GM23338 (cell line): ENCODE measurements at regions not wholly inside any gene's neighbourhood (a gene's known extent, or its start where the extent isn't known, plus 50 kb on each side); places are given as distances from the start of the nearest gene placed in this dataset.

ENCODE experiments used
- ATAC-seq: fragments of 200-7000 bp; cut with Tn5 transposase; 3 replicates; pipeline ENCODE4 v1.9.1; 2020
- DNase-seq: peaks from one replicate; pipeline ENCODE4 v3.0.0-alpha.2; 2015; ENCODE audit warnings: low spot score
- H2AFZ ChIP-seq: fragments of 200-600 bp; sonication (generic); 2 replicates; pipeline ENCODE4 v1.8.0; 2016; ENCODE audit warnings: antibody characterized with exemption, mild to moderate bottlenecking, moderate library complexity
- H3F3A ChIP-seq: fragments of 200-600 bp; sonication (generic); replicated peaks from 2 replicates; pipeline ENCODE4 v1.8.0; 2017; ENCODE audit warnings: antibody characterized with exemption, mixed run types, low read depth
- H3K27ac ChIP-seq: fragments of 200-600 bp; sonication (generic); 2 replicates; pipeline ENCODE4 v1.6.1; 2016; ENCODE audit warnings: low read depth
- H3K27me3 ChIP-seq: fragments of 200-600 bp; sonication (generic); 2 replicates; pipeline ENCODE4 v1.8.0; 2016; ENCODE audit warnings: mild to moderate bottlenecking, mixed run types, moderate library complexity; ENCODE audit not compliant: insufficient read depth
- H3K36me3 ChIP-seq: fragments of 200-600 bp; sonication (generic); 2 replicates; pipeline ENCODE4 v1.8.0; 2016; ENCODE audit warnings: mild to moderate bottlenecking; ENCODE audit not compliant: insufficient read depth
- H3K4me1 ChIP-seq: fragments of 200-600 bp; sonication (generic); 2 replicates; pipeline ENCODE4 v1.8.0; 2016; ENCODE audit warnings: mild to moderate bottlenecking, moderate library complexity; ENCODE audit not compliant: insufficient read depth
- H3K4me2 ChIP-seq: fragments of 200-600 bp; sonication (generic); 2 replicates; pipeline ENCODE4 v1.7.1; 2017; ENCODE audit warnings: mixed run types
- H3K4me3 ChIP-seq: fragments of 200-600 bp; sonication (generic); 2 replicates; pipeline ENCODE4 v1.6.1; 2016; ENCODE audit warnings: mixed run types
- H3K79me2 ChIP-seq: fragments of 200-600 bp; sonication (generic); replicated peaks from 2 replicates; pipeline ENCODE4 v1.8.0; 2017; ENCODE audit warnings: mild to moderate bottlenecking; ENCODE audit not compliant: insufficient read depth
- H3K9me2 ChIP-seq: fragments of 200-600 bp; sonication (generic); 2 replicates; pipeline ENCODE4 v1.8.0; 2017; ENCODE audit not compliant: insufficient read depth
- H4K20me1 ChIP-seq: fragments of 200-600 bp; sonication (generic); replicated peaks from 2 replicates; pipeline ENCODE4 v1.8.0; 2017; ENCODE audit warnings: mild to moderate bottlenecking; ENCODE audit not compliant: insufficient read depth
- H3K27ac Mint-ChIP-seq: 2 replicates; pipeline ENCODE4 v1.8.0; 2020; ENCODE audit warnings: inconsistent platforms, mild to moderate bottlenecking, moderate library complexity, mixed read lengths
- H3K27me3 Mint-ChIP-seq: 3 replicates; pipeline ENCODE4 v1.8.0; 2022; ENCODE audit warnings: low read depth, mild to moderate bottlenecking, moderate library complexity, mixed read lengths, inconsistent platforms; ENCODE audit not compliant: insufficient read depth, poor library complexity
- H3K36me3 Mint-ChIP-seq: 3 replicates; pipeline ENCODE4 v1.8.0; 2021; ENCODE audit warnings: low read depth, mild to moderate bottlenecking, inconsistent platforms, moderate library complexity, mixed read lengths
- H3K4me1 Mint-ChIP-seq: 3 replicates; pipeline ENCODE4 v1.8.0; 2020; ENCODE audit warnings: mild to moderate bottlenecking, inconsistent platforms, mixed read lengths
- H3K4me3 Mint-ChIP-seq: 3 replicates; pipeline ENCODE4 v1.8.0; 2021; ENCODE audit warnings: moderate library complexity, mild to moderate bottlenecking, inconsistent platforms, mixed read lengths
- H3K9me3 Mint-ChIP-seq: 3 replicates; pipeline ENCODE4 v1.8.0; 2020; ENCODE audit warnings: moderate library complexity, mild to moderate bottlenecking, inconsistent platforms, mixed read lengths
- EZH2 ChIP-seq: fragments of 200-600 bp; sonication (generic); IDR thresholded peaks from one replicate; pipeline ENCODE4 v1.8.0; 2017; ENCODE audit warnings: antibody characterized with exemption, mild to moderate bottlenecking, low read depth; ENCODE audit not compliant: unreplicated experiment
- POLR2AphosphoS5 ChIP-seq: IDR thresholded peaks from 2 replicates; pipeline ENCODE4 v1.6.1; 2016; ENCODE audit warnings: antibody characterized with exemption, low read depth
- REST ChIP-seq: IDR thresholded peaks from one replicate; pipeline ENCODE4 v1.6.1; 2018; ENCODE audit warnings: antibody characterized with exemption; ENCODE audit not compliant: unreplicated experiment
- STAT1 ChIP-seq: IDR thresholded peaks from one replicate; pipeline ENCODE4 v1.6.1; 2016; ENCODE audit warnings: antibody characterized with exemption; ENCODE audit not compliant: unreplicated experiment
- ZNF114 ChIP-seq: fragments of 250-450 bp; sonication (Bioruptor Pico); IDR thresholded peaks from 2 replicates; pipeline ENCODE4 v1.5.0; 2020; ENCODE audit warnings: mild to moderate bottlenecking, moderate library complexity
- ZNF331 ChIP-seq: fragments of 250-450 bp; sonication (Bioruptor Pico); IDR thresholded peaks from 2 replicates; pipeline ENCODE4 v1.5.0; 2020; ENCODE audit warnings: low read depth, mild to moderate bottlenecking, moderate library complexity
- ZNF462 ChIP-seq: fragments of 250-450 bp; sonication (Bioruptor Pico); IDR thresholded peaks from 2 replicates; pipeline ENCODE4 v1.5.0; 2020; ENCODE audit warnings: mild to moderate bottlenecking, moderate library complexity
- TF ChIP-seq, protein P1 (sequence below): IDR thresholded peaks from 2 replicates; pipeline ENCODE4 v1.6.1; 2016; ENCODE audit warnings: antibody characterized with exemption

DNA sequence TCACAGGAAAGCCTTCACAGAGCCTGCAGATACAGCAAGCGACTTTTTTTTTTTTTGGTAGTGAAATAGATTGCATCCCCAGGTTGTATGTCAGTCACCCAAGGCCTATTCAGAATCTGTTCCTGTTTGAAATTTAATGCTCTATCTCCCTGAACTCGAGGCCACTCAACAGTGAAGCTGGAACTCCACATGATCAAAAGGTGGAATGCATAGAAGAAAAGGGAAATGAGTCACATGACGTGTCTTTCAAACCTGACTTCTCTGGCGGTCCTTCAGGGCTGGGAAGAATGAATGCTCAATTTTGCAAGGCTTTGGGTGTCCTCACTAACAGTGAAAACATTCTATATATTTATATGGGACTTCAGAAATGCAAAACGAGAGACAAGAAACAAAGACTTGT lies 88.4 kb upstream of the B3GAT2 start (continued):
- TF ChIP-seq, protein P1, sequence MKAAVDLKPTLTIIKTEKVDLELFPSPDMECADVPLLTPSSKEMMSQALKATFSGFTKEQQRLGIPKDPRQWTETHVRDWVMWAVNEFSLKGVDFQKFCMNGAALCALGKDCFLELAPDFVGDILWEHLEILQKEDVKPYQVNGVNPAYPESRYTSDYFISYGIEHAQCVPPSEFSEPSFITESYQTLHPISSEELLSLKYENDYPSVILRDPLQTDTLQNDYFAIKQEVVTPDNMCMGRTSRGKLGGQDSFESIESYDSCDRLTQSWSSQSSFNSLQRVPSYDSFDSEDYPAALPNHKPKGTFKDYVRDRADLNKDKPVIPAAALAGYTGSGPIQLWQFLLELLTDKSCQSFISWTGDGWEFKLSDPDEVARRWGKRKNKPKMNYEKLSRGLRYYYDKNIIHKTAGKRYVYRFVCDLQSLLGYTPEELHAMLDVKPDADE = no peak
- TF ChIP-seq ZNF331 (no peak), REST (no peak), ZNF114 (no peak), POLR2AphosphoS5 (no peak), STAT1 (no peak)

- Histone ChIP-seq H3K79me2 (no peaks in the 10 kb centered on the region), H3K27ac (no peak overlapping the region)
- no peak for ATAC-seq
Observed at GRCh38 chr6:71047417-71047816, 90.6 kb upstream of the B3GAT2 start.

More at GRCh38 chr6:71047417-71047816, 90.6 kb upstream of the B3GAT2 start:
- Histone ChIP-seq H3K27me3 (no peaks in the 10 kb centered on the region), H3K36me3 (no peaks in the 10 kb centered on the region), H2AFZ (peak overlapping the region; percentile 86; the same call in 1 of the 2 replicates), H3F3A (no peaks in the 10 kb centered on the region), H3K4me2 (no peak overlapping the region), H4K20me1 (no peaks in the 10 kb centered on the region), H3K4me3 (no peak overlapping the region), H3K9me2 (0 out of 2 replicates have a peak, but pooled peaks cover 1% of the 10 kb centered on the region), H3K4me1 (no peaks in the 10 kb centered on the region)
- Mint-ChIP-seq H3K4me1 (peaks cover 6% of the 10 kb centered on the region), H3K9me3 (no peaks in the 10 kb centered on the region), H3K27ac (no peak overlapping the region), H3K4me3 (no peak overlapping the region), H3K36me3 (no peaks in the 10 kb centered on the region), H3K27me3 (no peaks in the 10 kb centered on the region)
- TF ChIP-seq EZH2 (no peak), ZNF114 (no peak), ZNF462 (CRISPR knock-in tag) (no peak)
- no peak for DNase-seq
